ENCODE measurements at regions not wholly inside any gene's neighbourhood (a gene's known extent, or its start where the extent isn't known, plus 50 kb on each side); places are given as distances from the start of the nearest gene placed in this dataset.

DNA sequence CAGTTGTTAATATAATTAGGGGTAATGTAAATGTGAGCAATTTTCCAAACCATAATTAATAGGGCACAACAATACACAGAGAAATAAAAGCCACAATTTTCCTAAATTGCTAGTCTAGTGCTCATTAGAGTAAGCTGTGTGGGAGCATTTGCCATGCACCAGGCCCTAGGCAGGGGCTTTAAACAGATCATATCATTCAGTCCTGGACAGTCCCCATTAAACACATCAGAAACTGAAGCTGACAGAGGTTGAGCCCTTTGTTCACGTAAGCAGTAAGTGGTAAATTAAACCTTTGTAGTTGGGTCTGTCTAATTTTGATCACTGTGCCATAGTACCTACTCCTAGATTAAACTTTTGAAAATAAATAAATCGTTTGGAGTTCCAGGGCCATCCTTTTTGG lies 931.1 kb downstream of the C6orf118 start:
- H3K4me3 ChIP-seq: no peak overlapping the region
- intact Hi-C loops (cut with DNase I): no loop called here
- no peaks in the 10 kb centered on the region for H3K4me1 ChIP-seq
- peaks cover 0 to 4% (median 0%) of the 10 kb centered on the region in 4 donors for H3K9me3 ChIP-seq
- H3K36me3 ChIP-seq: no peaks in the 10 kb centered on the region
- H3K27ac ChIP-seq (replicated peaks in 1 of 4): no peak overlapping the region
- DNase-seq (ENCODE audit: extremely low spot score): no peak
- 81% methylated on average over 2 of the region's 2 CpGs for WGBS
- TF ChIP-seq POLR2A (IDR thresholded peaks at IDR 0.05; ENCODE audit: low read depth) (no peak), POLR2AphosphoS5 (IDR thresholded peaks at IDR 0.05) (no peak), EP300 (IDR thresholded peaks at IDR 0.05) (no peak)
- TF ChIP-seq, protein P1, sequence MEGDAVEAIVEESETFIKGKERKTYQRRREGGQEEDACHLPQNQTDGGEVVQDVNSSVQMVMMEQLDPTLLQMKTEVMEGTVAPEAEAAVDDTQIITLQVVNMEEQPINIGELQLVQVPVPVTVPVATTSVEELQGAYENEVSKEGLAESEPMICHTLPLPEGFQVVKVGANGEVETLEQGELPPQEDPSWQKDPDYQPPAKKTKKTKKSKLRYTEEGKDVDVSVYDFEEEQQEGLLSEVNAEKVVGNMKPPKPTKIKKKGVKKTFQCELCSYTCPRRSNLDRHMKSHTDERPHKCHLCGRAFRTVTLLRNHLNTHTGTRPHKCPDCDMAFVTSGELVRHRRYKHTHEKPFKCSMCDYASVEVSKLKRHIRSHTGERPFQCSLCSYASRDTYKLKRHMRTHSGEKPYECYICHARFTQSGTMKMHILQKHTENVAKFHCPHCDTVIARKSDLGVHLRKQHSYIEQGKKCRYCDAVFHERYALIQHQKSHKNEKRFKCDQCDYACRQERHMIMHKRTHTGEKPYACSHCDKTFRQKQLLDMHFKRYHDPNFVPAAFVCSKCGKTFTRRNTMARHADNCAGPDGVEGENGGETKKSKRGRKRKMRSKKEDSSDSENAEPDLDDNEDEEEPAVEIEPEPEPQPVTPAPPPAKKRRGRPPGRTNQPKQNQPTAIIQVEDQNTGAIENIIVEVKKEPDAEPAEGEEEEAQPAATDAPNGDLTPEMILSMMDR (IDR thresholded peaks at IDR 0.05): no peak
- no peaks in the 10 kb centered on the region for H3K27me3 ChIP-seq

DNA sequence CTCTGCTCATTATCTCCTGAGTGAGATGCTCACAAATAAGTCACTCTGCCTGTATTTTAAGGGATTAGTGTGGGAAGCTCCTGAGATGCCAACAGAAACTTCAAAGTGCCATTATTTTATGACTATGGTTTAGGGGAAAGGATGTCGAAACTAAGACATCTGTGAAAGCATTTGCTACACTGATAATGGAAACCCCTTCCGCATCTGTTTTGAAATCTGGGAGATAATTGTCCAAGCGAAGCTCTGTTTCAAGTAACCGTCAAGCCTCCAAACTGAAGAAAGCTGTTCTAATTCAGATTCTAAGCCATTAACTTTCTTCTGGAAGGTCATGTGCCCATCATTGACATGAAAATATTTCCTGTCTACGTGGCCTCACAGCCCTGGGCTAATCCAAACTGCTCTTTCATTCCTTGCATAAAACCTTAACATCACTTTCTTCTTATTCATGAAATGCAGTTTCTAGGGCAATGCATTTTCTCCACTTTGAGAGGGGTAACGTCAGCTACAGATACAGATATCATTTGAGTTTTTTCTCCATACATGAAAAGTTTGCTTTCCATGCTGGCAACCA lies 932.0 kb downstream of the C6orf118 start:
- WGBS: 89% methylated on average over 6 of the region's 6 CpGs
- Histone ChIP-seq H3K36me3 (no peaks in the 10 kb centered on the region), H3K27ac (replicated peaks in 1 of 4) (no peak overlapping the region), H3K4me1 (no peaks in the 10 kb centered on the region), H3K27me3 (no peaks in the 10 kb centered on the region), H3K9me3 (peaks cover 0 to 4% (median 0%) of the 10 kb centered on the region in 4 donors), H3K4me3 (no peak overlapping the region)
- intact Hi-C loops (cut with DNase I): no loop called here
- DNase-seq (ENCODE audit: extremely low spot score): no peak
- TF ChIP-seq, protein P1 (IDR thresholded peaks at IDR 0.05): no peak
- TF ChIP-seq POLR2A (IDR thresholded peaks at IDR 0.05; ENCODE audit: low read depth): no peak
- no peak for TF ChIP-seq EP300 (IDR thresholded peaks at IDR 0.05)
- TF ChIP-seq POLR2AphosphoS5 (IDR thresholded peaks at IDR 0.05): no peak

DNA sequence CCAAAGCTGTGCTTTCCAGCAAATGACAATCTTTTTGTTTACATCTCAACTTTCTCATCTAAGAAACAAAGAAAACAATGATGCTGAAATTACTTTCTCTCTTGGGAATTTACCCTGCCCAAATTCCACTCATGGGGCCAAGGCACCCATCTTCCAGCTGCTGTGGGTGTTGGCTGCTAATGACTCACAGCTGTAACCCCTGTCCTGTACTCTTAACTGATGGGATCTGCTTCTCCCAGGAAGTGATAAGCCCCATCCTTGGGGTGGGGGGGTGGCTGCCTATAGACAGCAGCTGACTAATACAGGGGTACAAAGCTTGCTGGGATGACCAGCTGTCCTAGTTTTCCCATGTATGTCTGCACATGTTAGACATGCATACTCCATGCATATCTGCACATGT lies 938.6 kb downstream of the C6orf118 start:
- intact Hi-C loops (cut with DNase I): no loop called here
- no peak overlapping the region for H3K4me3 ChIP-seq
- H3K4me1 ChIP-seq: no peaks in the 10 kb centered on the region
- DNase-seq (ENCODE audit: extremely low spot score): no peak
- TF ChIP-seq POLR2A (IDR thresholded peaks at IDR 0.05; ENCODE audit: low read depth) (no peak), POLR2AphosphoS5 (IDR thresholded peaks at IDR 0.05) (no peak), EP300 (IDR thresholded peaks at IDR 0.05) (no peak)
- TF ChIP-seq, protein P1 (IDR thresholded peaks at IDR 0.05): no peak
- H3K27me3 ChIP-seq: no peaks in the 10 kb centered on the region
- no peaks in the 10 kb centered on the region for H3K9me3 ChIP-seq
- no peaks in the 10 kb centered on the region for H3K36me3 ChIP-seq
- no peak overlapping the region for H3K27ac ChIP-seq (replicated peaks in 1 of 4)

DNA sequence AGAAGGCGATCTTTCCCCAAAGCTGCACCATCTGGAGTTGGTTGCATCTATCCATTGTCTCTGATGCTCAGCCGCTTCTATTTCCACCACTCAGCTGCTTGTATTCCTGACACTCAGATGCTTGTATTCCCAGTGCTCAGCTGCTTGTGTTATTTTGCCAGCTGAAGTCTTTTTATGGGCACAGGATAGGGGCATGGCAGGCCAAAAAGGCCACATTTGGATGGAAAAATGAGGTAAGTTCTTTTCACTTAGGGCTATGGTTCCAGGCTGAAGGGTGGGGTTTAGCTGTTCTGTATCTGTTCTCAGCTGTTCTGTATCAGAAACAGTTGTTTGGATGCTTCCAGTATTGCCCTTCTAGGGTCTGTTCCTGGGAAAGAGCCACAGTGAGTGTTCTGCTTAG lies 944.9 kb downstream of the QKI start:
- Histone ChIP-seq H3K4me3 (no peak overlapping the region), H3K4me1 (no peaks in the 10 kb centered on the region), H3K9me3 (peaks cover 0 to 20% (median 6%) of the 10 kb centered on the region in 4 donors), H3K27ac (replicated peaks in 1 of 4) (no peak overlapping the region), H3K27me3 (no peaks in the 10 kb centered on the region), H3K36me3 (no peaks in the 10 kb centered on the region)
- no peak for DNase-seq (ENCODE audit: extremely low spot score)
- WGBS: 93% methylated on average over 2 of the region's 2 CpGs
- TF ChIP-seq EP300 (IDR thresholded peaks at IDR 0.05) (no peak), POLR2AphosphoS5 (IDR thresholded peaks at IDR 0.05) (no peak), POLR2A (IDR thresholded peaks at IDR 0.05; ENCODE audit: low read depth) (no peak)
- TF ChIP-seq, protein P1 (IDR thresholded peaks at IDR 0.05): no peak
- intact Hi-C loops (cut with DNase I): no loop called here

DNA sequence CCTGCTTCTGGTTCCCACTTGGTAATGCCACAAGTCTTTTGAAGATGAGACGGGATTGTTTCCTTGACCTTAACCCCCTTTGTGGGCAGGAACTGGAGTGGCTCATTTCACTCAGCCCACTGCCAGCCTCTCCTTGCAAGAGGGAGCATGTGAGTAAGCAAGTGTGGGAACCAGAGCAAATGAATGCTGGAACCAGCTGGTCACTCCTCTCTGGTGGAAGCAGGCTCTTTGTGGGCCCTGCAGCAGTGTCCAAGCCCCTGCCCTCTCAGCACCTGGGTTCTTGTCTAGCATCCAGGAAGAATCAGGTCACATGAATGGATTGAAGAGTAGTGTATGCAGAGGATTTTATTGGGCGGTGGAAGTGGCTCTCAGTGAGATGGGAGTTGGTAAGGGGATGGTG lies 944.5 kb downstream of the QKI start:
- Histone ChIP-seq H3K4me1 (no peaks in the 10 kb centered on the region), H3K9me3 (peaks cover 0 to 20% (median 6%) of the 10 kb centered on the region in 4 donors), H3K36me3 (no peaks in the 10 kb centered on the region), H3K27ac (replicated peaks in 1 of 4) (no peak overlapping the region), H3K4me3 (no peak overlapping the region), H3K27me3 (no peaks in the 10 kb centered on the region)
- WGBS: 96% methylated on average over 2 of the region's 2 CpGs
- intact Hi-C loops (cut with DNase I): no loop called here
- DNase-seq (ENCODE audit: extremely low spot score): no peak
- TF ChIP-seq POLR2A (IDR thresholded peaks at IDR 0.05; ENCODE audit: low read depth) (no peak), POLR2AphosphoS5 (IDR thresholded peaks at IDR 0.05) (no peak), EP300 (IDR thresholded peaks at IDR 0.05) (no peak)
- TF ChIP-seq, protein P1 (IDR thresholded peaks at IDR 0.05): no peak

Data from esophagus muscularis mucosa (tissue), 4 donors.